ENCODE measurements at regions not wholly inside any gene's neighbourhood (a gene's known extent, or its start where the extent isn't known, plus 50 kb on each side); places are given as distances from the start of the nearest gene placed in this dataset.
A peak's percentile ranks its signal among the peaks of the same experiment; 100 is the strongest.

GRCh38 chr18:41004324-41004723 is 950.7 kb upstream of the PIK3C3 start:
- DNase-seq (ENCODE audit: low read depth in 4 of 6, low spot score in 6 of 6): peak in 2 of 6 donors; percentile 3 to 40
- no peaks in the 10 kb centered on the region for H3K27me3 ChIP-seq (ENCODE audit: control insufficient read depth, insufficient read depth, low read length)

DNA sequence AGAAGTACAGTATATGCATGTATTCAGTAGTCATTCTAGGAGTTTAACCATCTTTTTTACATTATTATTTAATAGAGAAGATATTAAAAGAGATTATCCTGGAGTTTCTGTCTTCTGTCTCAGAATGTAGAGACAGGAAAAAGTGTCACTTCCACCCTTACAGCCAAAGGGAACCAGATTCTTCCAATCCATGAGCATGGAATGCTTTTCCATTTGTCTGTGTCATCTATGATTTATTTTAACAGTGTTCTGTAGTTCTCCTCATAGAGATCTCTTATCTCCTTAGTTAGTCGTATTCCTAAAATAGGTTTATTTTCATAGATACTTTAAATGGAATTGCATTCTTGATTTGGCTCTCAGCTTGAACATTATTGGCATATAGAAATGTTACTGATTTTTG is 959.5 kb upstream of the PIK3C3 start:
- no CpG with 5 or more reads among the region's 1 CpG for WGBS (ENCODE audit: insufficient coverage)
- no peak for DNase-seq (ENCODE audit: low read depth in 4 of 6, low spot score in 6 of 6)
- H3K9me3 ChIP-seq (ENCODE audit: control insufficient read depth, insufficient read depth, low read length): peaks cover 2% of the 10 kb centered on the region

More at GRCh38 chr18:41004324-41004723, 950.7 kb upstream of the PIK3C3 start:
- WGBS (ENCODE audit: insufficient coverage): no CpG with 5 or more reads among the region's 3 CpGs
- no peaks in the 10 kb centered on the region for H3K4me1 ChIP-seq (ENCODE audit: control insufficient read depth, insufficient read depth, low read length)
- H3K36me3 ChIP-seq (ENCODE audit: control insufficient read depth, insufficient read depth, low read length): no peaks in the 10 kb centered on the region
- H3K4me3 ChIP-seq (ENCODE audit: low read depth, low read length): no peak overlapping the region
- no peak overlapping the region for H3K27ac ChIP-seq (ENCODE audit: low read depth, low read length)
- H3K9me3 ChIP-seq (ENCODE audit: control insufficient read depth, insufficient read depth, low read length): no peaks in the 10 kb centered on the region

DNA sequence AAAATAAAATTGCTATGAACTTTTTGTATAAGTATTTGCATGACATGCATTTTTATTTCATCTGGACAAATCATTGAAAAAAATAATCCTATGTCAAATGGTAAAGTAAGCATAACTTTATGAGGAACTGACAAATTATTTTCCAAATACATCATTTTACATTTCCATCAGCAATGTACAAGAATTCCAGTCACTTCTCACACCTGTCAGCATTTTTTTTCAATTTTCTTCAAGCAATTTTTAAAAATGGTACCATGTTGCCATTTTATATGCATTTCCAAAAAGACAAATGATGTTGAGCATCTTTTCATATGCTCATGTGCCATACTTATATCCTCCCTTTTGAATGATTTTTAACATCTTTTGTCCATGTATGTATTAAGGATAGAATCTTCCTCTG is 961.7 kb upstream of the PIK3C3 start:
- H3K27me3 ChIP-seq (ENCODE audit: control insufficient read depth, insufficient read depth, low read length): no peaks in the 10 kb centered on the region
- no peaks in the 10 kb centered on the region for H3K36me3 ChIP-seq (ENCODE audit: control insufficient read depth, insufficient read depth, low read length)
- no peaks in the 10 kb centered on the region for H3K4me1 ChIP-seq (ENCODE audit: control insufficient read depth, insufficient read depth, low read length)
- H3K9me3 ChIP-seq (ENCODE audit: control insufficient read depth, insufficient read depth, low read length): peaks cover 2% of the 10 kb centered on the region
- H3K4me3 ChIP-seq (ENCODE audit: low read depth, low read length): no peak overlapping the region
- no peak for DNase-seq (ENCODE audit: low read depth in 4 of 6, low spot score in 6 of 6)
- no peak overlapping the region for H3K27ac ChIP-seq (ENCODE audit: low read depth, low read length)

More for the DNA sequence above, 959.5 kb upstream of the PIK3C3 start:
- no peaks in the 10 kb centered on the region for H3K36me3 ChIP-seq (ENCODE audit: control insufficient read depth, insufficient read depth, low read length)
- H3K4me1 ChIP-seq (ENCODE audit: control insufficient read depth, insufficient read depth, low read length): no peaks in the 10 kb centered on the region
- H3K27me3 ChIP-seq (ENCODE audit: control insufficient read depth, insufficient read depth, low read length): no peaks in the 10 kb centered on the region
- H3K27ac ChIP-seq (ENCODE audit: low read depth, low read length): no peak overlapping the region
- no peak overlapping the region for H3K4me3 ChIP-seq (ENCODE audit: low read depth, low read length)

DNA sequence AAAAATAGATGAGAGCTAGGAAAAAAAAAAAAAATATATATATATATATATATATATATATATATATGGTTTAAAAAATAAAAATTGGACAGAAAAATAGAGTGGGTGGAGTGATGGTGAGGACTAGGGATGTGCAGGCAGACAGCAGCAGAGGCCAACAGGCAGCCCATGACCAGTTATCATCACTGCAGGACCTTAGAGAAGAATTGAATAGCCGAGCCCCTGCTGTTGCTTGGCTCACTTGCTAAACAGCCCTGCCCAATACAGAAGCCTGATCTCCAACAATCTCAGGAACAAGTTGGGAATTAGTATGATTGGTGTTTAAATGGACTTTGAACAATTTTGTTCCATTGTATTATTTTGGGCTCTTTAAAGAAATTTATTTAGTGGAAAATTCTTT is 967.5 kb upstream of the PIK3C3 start:
- no peaks in the 10 kb centered on the region for H3K27me3 ChIP-seq (ENCODE audit: control insufficient read depth, insufficient read depth, low read length)
- no peaks in the 10 kb centered on the region for H3K4me1 ChIP-seq (ENCODE audit: control insufficient read depth, insufficient read depth, low read length)
- H3K9me3 ChIP-seq (ENCODE audit: control insufficient read depth, insufficient read depth, low read length): no peaks in the 10 kb centered on the region
- WGBS (ENCODE audit: insufficient coverage): 60% methylated on average over 1 of the region's 1 CpG
- H3K4me3 ChIP-seq (ENCODE audit: low read depth, low read length): no peak overlapping the region
- DNase-seq (ENCODE audit: low read depth in 4 of 6, low spot score in 6 of 6): no peak
- H3K27ac ChIP-seq (ENCODE audit: low read depth, low read length): no peak overlapping the region
- H3K36me3 ChIP-seq (ENCODE audit: control insufficient read depth, insufficient read depth, low read length): no peaks in the 10 kb centered on the region

DNA sequence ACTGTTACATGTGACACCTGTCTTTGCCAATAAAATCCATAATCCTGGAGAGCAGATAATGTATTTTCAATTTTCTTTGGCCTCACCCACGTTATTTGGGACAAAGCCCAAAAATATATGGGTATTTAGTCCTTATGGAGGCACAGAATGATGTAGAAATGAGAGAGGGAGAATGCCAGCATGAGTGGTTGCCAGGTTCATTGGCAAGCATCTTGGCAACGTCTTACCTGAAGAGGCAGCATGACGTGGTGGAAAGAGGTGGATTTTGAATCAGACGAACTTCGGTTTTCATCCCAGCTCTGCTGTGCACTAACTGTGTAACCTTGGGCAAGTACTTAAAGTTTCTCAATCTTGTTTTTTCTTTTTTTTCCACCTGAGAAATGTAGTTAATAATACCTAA is 969.6 kb upstream of the PIK3C3 start:
- Histone ChIP-seq H3K27me3 (ENCODE audit: control insufficient read depth, insufficient read depth, low read length) (no peaks in the 10 kb centered on the region), H3K4me3 (ENCODE audit: low read depth, low read length) (no peak overlapping the region), H3K4me1 (ENCODE audit: control insufficient read depth, insufficient read depth, low read length) (no peaks in the 10 kb centered on the region), H3K36me3 (ENCODE audit: control insufficient read depth, insufficient read depth, low read length) (no peaks in the 10 kb centered on the region), H3K27ac (ENCODE audit: low read depth, low read length) (no peak overlapping the region), H3K9me3 (ENCODE audit: control insufficient read depth, insufficient read depth, low read length) (no peaks in the 10 kb centered on the region)
- DNase-seq (ENCODE audit: low read depth in 4 of 6, low spot score in 6 of 6): peak in 2 of 6 donors; percentile 30 to 50
- WGBS (ENCODE audit: insufficient coverage): 60% methylated on average over 2 of the region's 5 CpGs

DNA sequence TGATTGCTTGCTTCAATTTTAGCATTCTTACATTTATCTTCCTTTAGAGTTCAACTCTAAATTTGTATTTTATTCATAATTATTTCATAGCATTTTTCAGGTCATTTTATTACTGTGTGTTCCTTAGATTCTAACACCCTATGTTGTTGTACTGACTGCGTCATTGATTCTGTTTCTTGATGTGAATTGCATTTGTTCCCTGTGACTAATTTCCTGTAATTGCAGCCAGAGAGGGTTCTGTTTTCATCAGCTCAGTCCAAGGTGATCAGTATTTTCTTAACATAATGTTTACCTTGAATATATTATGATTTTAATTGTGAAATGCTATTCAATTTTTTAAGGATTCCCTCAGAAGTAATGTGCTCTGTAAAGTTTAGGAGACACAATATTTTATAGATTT is 970.2 kb upstream of the PIK3C3 start:
- no peaks in the 10 kb centered on the region for H3K27me3 ChIP-seq (ENCODE audit: control insufficient read depth, insufficient read depth, low read length)
- no peaks in the 10 kb centered on the region for H3K9me3 ChIP-seq (ENCODE audit: control insufficient read depth, insufficient read depth, low read length)
- no peak overlapping the region for H3K4me3 ChIP-seq (ENCODE audit: low read depth, low read length)
- H3K36me3 ChIP-seq (ENCODE audit: control insufficient read depth, insufficient read depth, low read length): no peaks in the 10 kb centered on the region
- WGBS (ENCODE audit: insufficient coverage): no CpG with 5 or more reads among the region's 1 CpG
- no peak for DNase-seq (ENCODE audit: low read depth in 4 of 6, low spot score in 6 of 6)
- H3K27ac ChIP-seq (ENCODE audit: low read depth, low read length): no peak overlapping the region
- no peaks in the 10 kb centered on the region for H3K4me1 ChIP-seq (ENCODE audit: control insufficient read depth, insufficient read depth, low read length)

GRCh38 chr18:40983835-40984234 is 971.2 kb upstream of the PIK3C3 start:
- Histone ChIP-seq H3K9me3 (ENCODE audit: control insufficient read depth, insufficient read depth, low read length) (no peaks in the 10 kb centered on the region), H3K27me3 (ENCODE audit: control insufficient read depth, insufficient read depth, low read length) (no peaks in the 10 kb centered on the region), H3K36me3 (ENCODE audit: control insufficient read depth, insufficient read depth, low read length) (no peaks in the 10 kb centered on the region), H3K27ac (ENCODE audit: low read depth, low read length) (no peak overlapping the region), H3K4me3 (ENCODE audit: low read depth, low read length) (no peak overlapping the region), H3K4me1 (ENCODE audit: control insufficient read depth, insufficient read depth, low read length) (no peaks in the 10 kb centered on the region)
- no peak for DNase-seq (ENCODE audit: low read depth in 4 of 6, low spot score in 6 of 6)
- 93% methylated on average over 1 of the region's 1 CpG for WGBS (ENCODE audit: insufficient coverage)

DNA sequence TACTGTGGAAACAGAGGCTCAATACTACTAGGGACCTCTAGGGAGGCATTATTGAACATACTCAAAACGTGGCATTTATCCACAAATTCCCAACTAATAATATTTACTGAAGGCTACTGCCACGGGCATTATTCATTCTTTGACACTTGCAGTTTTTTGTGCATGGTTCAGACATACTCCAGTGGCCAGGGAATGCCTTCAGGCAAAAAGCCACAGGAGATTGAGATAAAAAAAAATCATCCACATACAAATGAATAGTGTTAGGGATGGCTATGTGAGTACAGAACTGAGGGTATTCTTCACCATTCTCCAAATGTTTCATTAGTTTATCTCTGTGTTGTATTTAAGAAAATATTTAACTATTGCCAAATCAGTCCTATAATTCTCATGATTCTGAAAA is 974.9 kb upstream of the PIK3C3 start:
- no peak for DNase-seq (ENCODE audit: low read depth in 4 of 6, low spot score in 6 of 6)
- H3K9me3 ChIP-seq (ENCODE audit: control insufficient read depth, insufficient read depth, low read length): no peaks in the 10 kb centered on the region
- H3K4me3 ChIP-seq (ENCODE audit: low read depth, low read length): no peak overlapping the region
- H3K27ac ChIP-seq (ENCODE audit: low read depth, low read length): no peak overlapping the region
- H3K4me1 ChIP-seq (ENCODE audit: control insufficient read depth, insufficient read depth, low read length): no peaks in the 10 kb centered on the region
- no CpG with 5 or more reads among the region's 2 CpGs for WGBS (ENCODE audit: insufficient coverage)
- H3K36me3 ChIP-seq (ENCODE audit: control insufficient read depth, insufficient read depth, low read length): no peaks in the 10 kb centered on the region
- no peaks in the 10 kb centered on the region for H3K27me3 ChIP-seq (ENCODE audit: control insufficient read depth, insufficient read depth, low read length)

DNA sequence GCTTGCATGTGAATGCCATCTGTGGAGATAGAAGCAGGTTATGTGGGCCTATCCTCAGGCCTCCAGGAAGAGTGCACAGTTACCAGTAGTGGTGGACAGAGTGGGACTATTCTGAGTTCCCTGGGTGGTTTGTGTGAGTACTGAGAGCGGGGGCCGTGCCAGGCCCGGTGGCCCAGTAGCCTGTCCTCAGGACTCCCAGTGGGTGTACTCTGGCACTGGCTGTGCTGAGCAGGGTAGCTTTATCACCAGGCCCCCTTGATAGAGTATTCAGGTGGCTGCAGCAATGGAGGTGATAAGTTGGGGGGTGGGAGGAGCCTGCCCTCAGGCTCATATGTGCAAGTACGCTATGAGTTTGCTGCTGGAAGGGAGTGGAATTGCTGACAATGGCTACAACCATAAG is 979.0 kb upstream of the PIK3C3 start:
- 97% methylated on average over 4 of the region's 4 CpGs for WGBS (ENCODE audit: insufficient coverage)
- Histone ChIP-seq H3K9me3 (ENCODE audit: control insufficient read depth, insufficient read depth, low read length) (peaks cover 3% of the 10 kb centered on the region), H3K27me3 (ENCODE audit: control insufficient read depth, insufficient read depth, low read length) (no peaks in the 10 kb centered on the region), H3K4me3 (ENCODE audit: low read depth, low read length) (no peak overlapping the region), H3K4me1 (ENCODE audit: control insufficient read depth, insufficient read depth, low read length) (no peaks in the 10 kb centered on the region), H3K27ac (ENCODE audit: low read depth, low read length) (no peak overlapping the region), H3K36me3 (ENCODE audit: control insufficient read depth, insufficient read depth, low read length) (no peaks in the 10 kb centered on the region)
- DNase-seq (ENCODE audit: low read depth in 4 of 6, low spot score in 6 of 6): no peak

- H3K4me1 ChIP-seq (ENCODE audit: control insufficient read depth, insufficient read depth, low read length): no peaks in the 10 kb centered on the region
- DNase-seq (ENCODE audit: low read depth in 4 of 6, low spot score in 6 of 6): no peak
- H3K9me3 ChIP-seq (ENCODE audit: control insufficient read depth, insufficient read depth, low read length): peaks cover 3% of the 10 kb centered on the region
- no peak overlapping the region for H3K27ac ChIP-seq (ENCODE audit: low read depth, low read length)
- H3K4me3 ChIP-seq (ENCODE audit: low read depth, low read length): no peak overlapping the region
- no peaks in the 10 kb centered on the region for H3K36me3 ChIP-seq (ENCODE audit: control insufficient read depth, insufficient read depth, low read length)
- no peaks in the 10 kb centered on the region for H3K27me3 ChIP-seq (ENCODE audit: control insufficient read depth, insufficient read depth, low read length)
Measured at GRCh38 chr18:40974448-40974847, 980.6 kb upstream of the PIK3C3 start.
